Osteoblast (primary cell): ENCODE measurements at regions not wholly inside any gene's neighbourhood (a gene's known extent, or its start where the extent isn't known, plus 50 kb on each side); places are given as distances from the start of the nearest gene placed in this dataset. TPM values are rescaled to one million over a fixed set of nuclear protein-coding genes. Genes with fewer than 3 reads are reported as not detected.

ENCODE experiments used
- DNase-seq: peaks from one replicate; pipeline ENCODE4 v3.0.0; 2011; ENCODE audit warnings: low spot score, mixed read lengths; ENCODE audit not compliant: insufficient read length; ENCODE audit errors: missing footprints
- H2AFZ ChIP-seq: 2 replicates; pipeline ENCODE4 v1.6.0; 2011; ENCODE audit warnings: mild to moderate bottlenecking, low read length
- H3K27ac ChIP-seq: 2 replicates; pipeline ENCODE4 v1.5.1; 2011; ENCODE audit warnings: mild to moderate bottlenecking, low read depth, low read length, moderate library complexity
- H3K27me3 ChIP-seq: 2 replicates; pipeline ENCODE4 v1.6.0; 2012; ENCODE audit warnings: mild to moderate bottlenecking, control low read depth, inconsistent platforms, low read length, moderate library complexity; ENCODE audit not compliant: insufficient read depth
- H3K36me3 ChIP-seq: 2 replicates; pipeline ENCODE4 v1.5.1; 2011; ENCODE audit warnings: mild to moderate bottlenecking, low read length, control low read depth, moderate library complexity; ENCODE audit not compliant: insufficient read depth
- H3K4me1 ChIP-seq: 2 replicates; pipeline ENCODE4 v1.5.1; 2011; ENCODE audit warnings: mild to moderate bottlenecking, low read length, control low read depth, moderate library complexity; ENCODE audit not compliant: insufficient read depth
- H3K4me2 ChIP-seq: 2 replicates; pipeline ENCODE4 v1.6.0; 2011; ENCODE audit warnings: mild to moderate bottlenecking, low read length; ENCODE audit not compliant: insufficient read depth
- H3K4me3 ChIP-seq: fragments of 200-600 bp; sonication (generic); 3 replicates; pipeline ENCODE4 v1.5.1; 2012; ENCODE audit warnings: mild to moderate bottlenecking, low read length, inconsistent platforms; ENCODE audit not compliant: insufficient read depth
- H3K79me2 ChIP-seq: 2 replicates; pipeline ENCODE4 v1.6.0; 2012; ENCODE audit warnings: mild to moderate bottlenecking, low read length, control low read depth, inconsistent platforms; ENCODE audit not compliant: insufficient read depth
- H3K9me3 ChIP-seq: 2 replicates; pipeline ENCODE4 v1.5.1; 2011; ENCODE audit warnings: low read depth, low read length, control low read depth
- H4K20me1 ChIP-seq: 2 replicates; pipeline ENCODE4 v1.6.0; 2012; ENCODE audit warnings: mild to moderate bottlenecking, low read length, control low read depth; ENCODE audit not compliant: insufficient read depth
- CTCF ChIP-seq: IDR thresholded peaks from 2 replicates; pipeline ENCODE4 v1.5.1; 2011; ENCODE audit warnings: mild to moderate bottlenecking, low read depth, low read length, moderate library complexity; ENCODE audit errors: extremely low read depth
- small RNA-seq: library from RNA; depleted of rRNA; stranded (forward); fragments of <200 nt; gene quantifications from one replicate; pipeline ENCODE3, GENCODE V24; 2012

GRCh38 chr5:67249590-67249895 lies 52.9 kb upstream of the CD180 start:
- TF ChIP-seq CTCF = no peak
- Histone ChIP-seq H3K4me1 (no peaks in the 10 kb centered on the region), H3K9me3 (no peaks in the 10 kb centered on the region), H3K36me3 (no peaks in the 10 kb centered on the region), H4K20me1 (no peaks in the 10 kb centered on the region), H3K4me2 (no peak overlapping the region), H3K79me2 (no peaks in the 10 kb centered on the region), H2AFZ (no peak overlapping the region), H3K27me3 (no peaks in the 10 kb centered on the region), H3K4me3 (no peak overlapping the region), H3K27ac (no peak overlapping the region)
- no peak for DNase-seq

GRCh38 chr5:67248703-67249589 lies 52.3 kb upstream of the CD180 start:
- Histone ChIP-seq H3K9me3 (no peaks in the 10 kb centered on the region), H3K79me2 (no peaks in the 10 kb centered on the region), H2AFZ (no peak overlapping the region), H3K4me3 (no peak overlapping the region), H3K4me1 (no peaks in the 10 kb centered on the region), H3K27ac (no peak overlapping the region), H4K20me1 (no peaks in the 10 kb centered on the region), H3K27me3 (no peaks in the 10 kb centered on the region), H3K4me2 (no peak overlapping the region), H3K36me3 (no peaks in the 10 kb centered on the region)
- no peak for DNase-seq
- no peak for TF ChIP-seq CTCF

DNA sequence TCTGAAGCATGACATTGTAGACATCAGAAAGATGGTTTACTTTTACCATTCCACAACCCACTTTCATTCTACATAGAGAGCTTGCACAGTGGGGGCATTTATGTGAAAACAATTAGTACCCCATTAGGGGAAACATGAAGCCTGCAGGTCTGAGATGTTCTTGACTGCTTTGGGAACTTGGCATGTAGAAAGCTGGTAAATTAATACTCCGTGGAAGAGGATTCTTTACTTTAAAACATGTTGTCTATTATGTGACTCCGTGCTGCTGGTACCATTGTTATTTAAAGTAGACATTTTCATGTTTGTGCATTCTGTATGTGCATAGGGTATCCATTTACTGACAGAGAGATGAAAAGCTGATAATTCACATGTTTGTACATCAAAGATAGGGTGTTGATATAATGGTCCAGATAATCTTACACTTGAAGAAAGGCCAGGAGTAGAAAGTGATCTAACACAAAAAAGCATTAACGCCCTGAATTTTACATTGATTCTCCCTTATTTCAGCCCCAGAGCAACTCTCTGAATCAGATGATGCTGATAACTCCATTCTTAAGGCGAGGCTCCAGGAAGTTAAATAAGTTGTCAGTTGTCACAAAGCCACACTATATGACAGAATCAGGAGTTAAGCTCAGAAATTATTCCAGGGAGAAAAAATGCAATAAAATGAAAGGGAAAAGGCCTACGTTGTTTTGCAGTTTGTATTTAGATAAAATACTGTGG lies 50.1 kb upstream of the CD180 start:
- TF ChIP-seq CTCF = no peak
- Histone ChIP-seq H3K79me2 (no peaks in the 10 kb centered on the region), H4K20me1 (no peaks in the 10 kb centered on the region), H3K4me3 (no peak overlapping the region), H3K36me3 (no peaks in the 10 kb centered on the region), H3K4me1 (no peaks in the 10 kb centered on the region), H2AFZ (no peak overlapping the region), H3K9me3 (no peaks in the 10 kb centered on the region), H3K27ac (no peak overlapping the region), H3K27me3 (no peaks in the 10 kb centered on the region), H3K4me2 (no peak overlapping the region)
- no peak for DNase-seq

Small RNA genes lying in the stretch of these regions (small RNA-seq; reads per million reads assigned to genes)
- gene AC024581.2 (not detected), gene RNU6-1232P (not detected)
